ENCODE measurements at regions not wholly inside any gene's neighbourhood (a gene's known extent, or its start where the extent isn't known, plus 50 kb on each side); places are given as distances from the start of the nearest gene placed in this dataset.

DNA sequence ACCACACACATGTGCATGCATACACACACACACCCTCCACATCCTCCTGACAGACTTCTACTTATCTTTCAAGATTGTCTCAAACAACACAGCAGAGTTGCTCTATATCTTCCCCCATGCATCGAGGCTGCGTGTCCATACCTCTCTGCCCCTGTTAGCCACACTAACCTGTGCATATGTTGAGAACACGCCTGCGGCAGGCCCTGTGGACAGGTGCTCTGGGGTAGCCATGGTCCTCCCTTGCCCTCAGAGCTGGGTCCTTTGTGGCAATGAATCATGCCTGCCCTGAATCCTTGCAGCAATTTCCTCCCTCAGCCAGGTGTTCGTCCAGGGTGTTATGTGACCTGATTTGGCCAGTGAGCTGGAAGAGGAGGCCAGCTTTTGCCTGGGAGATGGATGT lies 213.3 kb downstream of the KATNAL1 start:
- no peak overlapping the region for H3K4me3 Mint-ChIP-seq
- no peaks in the 10 kb centered on the region for H3K9me3 Mint-ChIP-seq
- H3K27me3 Mint-ChIP-seq (ENCODE audit: low read depth): peaks cover 12% of the 10 kb centered on the region

GRCh38 chr13:30093236-30093635 lies 214.1 kb downstream of the KATNAL1 start:
- H3K36me3 Mint-ChIP-seq: no peaks in the 10 kb centered on the region
- no peak overlapping the region for H3K27ac Mint-ChIP-seq
- H3K9me3 Mint-ChIP-seq: no peaks in the 10 kb centered on the region
- H3K27me3 Mint-ChIP-seq (ENCODE audit: low read depth): peaks cover 5% of the 10 kb centered on the region
- H3K4me3 Mint-ChIP-seq: no peak overlapping the region
- H3K4me1 Mint-ChIP-seq: no peaks in the 10 kb centered on the region
- TF ChIP-seq, protein P1, sequence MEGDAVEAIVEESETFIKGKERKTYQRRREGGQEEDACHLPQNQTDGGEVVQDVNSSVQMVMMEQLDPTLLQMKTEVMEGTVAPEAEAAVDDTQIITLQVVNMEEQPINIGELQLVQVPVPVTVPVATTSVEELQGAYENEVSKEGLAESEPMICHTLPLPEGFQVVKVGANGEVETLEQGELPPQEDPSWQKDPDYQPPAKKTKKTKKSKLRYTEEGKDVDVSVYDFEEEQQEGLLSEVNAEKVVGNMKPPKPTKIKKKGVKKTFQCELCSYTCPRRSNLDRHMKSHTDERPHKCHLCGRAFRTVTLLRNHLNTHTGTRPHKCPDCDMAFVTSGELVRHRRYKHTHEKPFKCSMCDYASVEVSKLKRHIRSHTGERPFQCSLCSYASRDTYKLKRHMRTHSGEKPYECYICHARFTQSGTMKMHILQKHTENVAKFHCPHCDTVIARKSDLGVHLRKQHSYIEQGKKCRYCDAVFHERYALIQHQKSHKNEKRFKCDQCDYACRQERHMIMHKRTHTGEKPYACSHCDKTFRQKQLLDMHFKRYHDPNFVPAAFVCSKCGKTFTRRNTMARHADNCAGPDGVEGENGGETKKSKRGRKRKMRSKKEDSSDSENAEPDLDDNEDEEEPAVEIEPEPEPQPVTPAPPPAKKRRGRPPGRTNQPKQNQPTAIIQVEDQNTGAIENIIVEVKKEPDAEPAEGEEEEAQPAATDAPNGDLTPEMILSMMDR (IDR thresholded peaks at IDR 0.05; ENCODE audit: unreplicated experiment): no peak
- DNase-seq (ENCODE audit: low spot score in 2 of 2, unreplicated experiment in 2 of 2): no peak

More for the DNA sequence above, 213.3 kb downstream of the KATNAL1 start:
- H3K36me3 Mint-ChIP-seq: no peaks in the 10 kb centered on the region
- TF ChIP-seq, protein P1 (IDR thresholded peaks at IDR 0.05; ENCODE audit: unreplicated experiment): no peak
- H3K27ac Mint-ChIP-seq: no peak overlapping the region
- DNase-seq (ENCODE audit: low spot score in 2 of 2, unreplicated experiment in 2 of 2): no peak
- H3K4me1 Mint-ChIP-seq: no peaks in the 10 kb centered on the region

GRCh38 chr13:30091691-30092090 lies 215.7 kb downstream of the KATNAL1 start:
- Mint-ChIP-seq H3K4me1 (no peaks in the 10 kb centered on the region), H3K27ac (no peak overlapping the region), H3K4me3 (no peak overlapping the region), H3K36me3 (no peaks in the 10 kb centered on the region), H3K27me3 (ENCODE audit: low read depth) (peaks cover 5% of the 10 kb centered on the region), H3K9me3 (no peaks in the 10 kb centered on the region)
- DNase-seq (ENCODE audit: low spot score in 2 of 2, unreplicated experiment in 2 of 2): no peak
- TF ChIP-seq, protein P1 (IDR thresholded peaks at IDR 0.05; ENCODE audit: unreplicated experiment): no peak

DNA sequence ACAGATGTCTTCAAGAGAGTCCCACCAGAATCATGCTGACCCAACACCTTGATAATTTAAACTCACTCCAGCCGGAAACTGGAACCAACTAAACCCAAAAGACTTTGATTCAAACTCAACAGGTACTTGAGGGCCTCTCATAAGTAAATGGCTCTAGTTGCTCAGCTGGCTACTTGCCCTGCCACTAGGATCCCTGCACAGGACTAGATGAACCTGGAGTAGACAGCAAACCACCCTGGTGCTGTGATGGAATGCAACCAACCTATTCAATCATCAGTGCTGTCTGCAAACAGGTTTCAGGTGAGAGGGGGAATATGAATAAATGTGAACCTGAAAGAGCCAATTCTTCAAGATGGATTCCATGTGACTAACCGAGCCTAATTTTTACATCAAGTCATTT lies 216.3 kb downstream of the KATNAL1 start:
- Mint-ChIP-seq H3K36me3 (no peaks in the 10 kb centered on the region), H3K27me3 (ENCODE audit: low read depth) (peaks cover 3% of the 10 kb centered on the region), H3K27ac (no peak overlapping the region), H3K4me1 (no peaks in the 10 kb centered on the region), H3K4me3 (no peak overlapping the region), H3K9me3 (peaks cover 4% of the 10 kb centered on the region)
- DNase-seq (ENCODE audit: low spot score in 2 of 2, unreplicated experiment in 2 of 2): no peak
- TF ChIP-seq, protein P1 (IDR thresholded peaks at IDR 0.05; ENCODE audit: unreplicated experiment): no peak

GRCh38 chr13:30088312-30088855 lies 219.0 kb downstream of the KATNAL1 start:
- TF ChIP-seq, protein P1 (IDR thresholded peaks at IDR 0.05; ENCODE audit: unreplicated experiment): no peak
- DNase-seq (ENCODE audit: low spot score in 2 of 2, unreplicated experiment in 2 of 2): no peak
- Mint-ChIP-seq H3K4me3 (no peak overlapping the region), H3K36me3 (no peaks in the 10 kb centered on the region), H3K9me3 (peaks cover 23% of the 10 kb centered on the region), H3K27ac (no peak overlapping the region), H3K4me1 (no peaks in the 10 kb centered on the region), H3K27me3 (ENCODE audit: low read depth) (peaks cover 1% of the 10 kb centered on the region)

DNA sequence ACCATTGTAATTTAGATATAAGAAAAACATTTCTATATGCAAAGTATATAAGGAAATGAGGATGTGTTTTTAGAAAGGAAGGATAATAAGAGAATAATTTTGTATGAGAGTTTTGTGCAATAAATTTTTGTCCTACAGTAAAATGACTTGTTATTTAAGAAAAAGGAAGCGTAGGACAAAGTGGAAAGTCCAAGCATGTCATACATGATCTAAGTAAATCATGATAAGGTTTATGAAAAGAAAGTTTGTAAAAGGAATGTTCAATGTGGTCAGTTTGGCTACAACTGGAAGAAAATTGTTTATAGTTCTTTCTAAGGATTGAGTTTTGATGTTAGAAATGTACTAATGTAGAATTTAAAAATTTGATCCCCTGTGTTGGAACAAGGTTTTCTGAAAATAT lies 222.3 kb downstream of the KATNAL1 start:
- H3K9me3 Mint-ChIP-seq: peaks cover 31% of the 10 kb centered on the region
- TF ChIP-seq, protein P1 (IDR thresholded peaks at IDR 0.05; ENCODE audit: unreplicated experiment): no peak

More for the DNA sequence above, 222.3 kb downstream of the KATNAL1 start:
- Mint-ChIP-seq H3K4me3 (no peak overlapping the region), H3K36me3 (no peaks in the 10 kb centered on the region), H3K27ac (no peak overlapping the region), H3K4me1 (no peaks in the 10 kb centered on the region), H3K27me3 (ENCODE audit: low read depth) (peaks cover 2% of the 10 kb centered on the region)
- DNase-seq (ENCODE audit: low spot score in 2 of 2, unreplicated experiment in 2 of 2): no peak
